Astrocyte of the cerebellum (primary cell): ENCODE measurements at regions not wholly inside any gene's neighbourhood (a gene's known extent, or its start where the extent isn't known, plus 50 kb on each side); places are given as distances from the start of the nearest gene placed in this dataset.

Source experiments
- DNase-seq: peaks from one replicate; pipeline ENCODE4 v3.0.0-alpha.2; 2011; ENCODE audit warnings: low read depth
- H3K4me3 ChIP-seq: 2 replicates; pipeline ENCODE4 v1.5.1; 2011; ENCODE audit warnings: mild to moderate bottlenecking, low read depth, low read length, moderate library complexity
- in situ Hi-C: cut with HindIII; loops from 2 replicates; pipeline ENCODE4 v1.10.0; 2017; ENCODE audit warnings: low sequenced_read_pairs
- TF ChIP-seq, protein P1 (sequence below): IDR thresholded peaks from 2 replicates; pipeline ENCODE4 v1.5.1; 2012; ENCODE audit warnings: low read length, low read depth, moderate library complexity, mild to moderate bottlenecking; ENCODE audit errors: missing control alignments

DNA sequence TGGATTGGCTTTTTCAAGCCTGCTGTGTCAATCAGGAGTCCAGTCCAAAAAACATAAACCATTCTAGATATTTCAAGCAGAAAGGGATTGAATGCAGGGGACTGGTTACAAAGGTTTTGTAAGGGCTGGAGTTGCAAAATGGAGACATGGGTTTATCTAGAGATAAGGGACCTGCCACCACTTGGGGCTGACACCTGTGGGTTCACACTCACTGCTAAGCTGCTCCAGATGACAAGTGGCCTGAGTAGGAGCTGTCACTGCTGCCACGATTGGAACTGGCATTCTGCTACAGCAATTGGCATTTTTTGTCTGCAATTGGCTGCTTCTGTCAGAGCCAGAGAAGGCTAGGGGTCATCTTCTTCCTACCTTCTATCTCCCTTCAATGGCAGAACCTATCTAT, 66.3 kb upstream of the ZFR start:
- H3K4me3 ChIP-seq, result no peak overlapping the region
- TF ChIP-seq, protein P1, sequence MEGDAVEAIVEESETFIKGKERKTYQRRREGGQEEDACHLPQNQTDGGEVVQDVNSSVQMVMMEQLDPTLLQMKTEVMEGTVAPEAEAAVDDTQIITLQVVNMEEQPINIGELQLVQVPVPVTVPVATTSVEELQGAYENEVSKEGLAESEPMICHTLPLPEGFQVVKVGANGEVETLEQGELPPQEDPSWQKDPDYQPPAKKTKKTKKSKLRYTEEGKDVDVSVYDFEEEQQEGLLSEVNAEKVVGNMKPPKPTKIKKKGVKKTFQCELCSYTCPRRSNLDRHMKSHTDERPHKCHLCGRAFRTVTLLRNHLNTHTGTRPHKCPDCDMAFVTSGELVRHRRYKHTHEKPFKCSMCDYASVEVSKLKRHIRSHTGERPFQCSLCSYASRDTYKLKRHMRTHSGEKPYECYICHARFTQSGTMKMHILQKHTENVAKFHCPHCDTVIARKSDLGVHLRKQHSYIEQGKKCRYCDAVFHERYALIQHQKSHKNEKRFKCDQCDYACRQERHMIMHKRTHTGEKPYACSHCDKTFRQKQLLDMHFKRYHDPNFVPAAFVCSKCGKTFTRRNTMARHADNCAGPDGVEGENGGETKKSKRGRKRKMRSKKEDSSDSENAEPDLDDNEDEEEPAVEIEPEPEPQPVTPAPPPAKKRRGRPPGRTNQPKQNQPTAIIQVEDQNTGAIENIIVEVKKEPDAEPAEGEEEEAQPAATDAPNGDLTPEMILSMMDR, result no peak
- in situ Hi-C loops, result no loop called here
- no peak for DNase-seq

DNA sequence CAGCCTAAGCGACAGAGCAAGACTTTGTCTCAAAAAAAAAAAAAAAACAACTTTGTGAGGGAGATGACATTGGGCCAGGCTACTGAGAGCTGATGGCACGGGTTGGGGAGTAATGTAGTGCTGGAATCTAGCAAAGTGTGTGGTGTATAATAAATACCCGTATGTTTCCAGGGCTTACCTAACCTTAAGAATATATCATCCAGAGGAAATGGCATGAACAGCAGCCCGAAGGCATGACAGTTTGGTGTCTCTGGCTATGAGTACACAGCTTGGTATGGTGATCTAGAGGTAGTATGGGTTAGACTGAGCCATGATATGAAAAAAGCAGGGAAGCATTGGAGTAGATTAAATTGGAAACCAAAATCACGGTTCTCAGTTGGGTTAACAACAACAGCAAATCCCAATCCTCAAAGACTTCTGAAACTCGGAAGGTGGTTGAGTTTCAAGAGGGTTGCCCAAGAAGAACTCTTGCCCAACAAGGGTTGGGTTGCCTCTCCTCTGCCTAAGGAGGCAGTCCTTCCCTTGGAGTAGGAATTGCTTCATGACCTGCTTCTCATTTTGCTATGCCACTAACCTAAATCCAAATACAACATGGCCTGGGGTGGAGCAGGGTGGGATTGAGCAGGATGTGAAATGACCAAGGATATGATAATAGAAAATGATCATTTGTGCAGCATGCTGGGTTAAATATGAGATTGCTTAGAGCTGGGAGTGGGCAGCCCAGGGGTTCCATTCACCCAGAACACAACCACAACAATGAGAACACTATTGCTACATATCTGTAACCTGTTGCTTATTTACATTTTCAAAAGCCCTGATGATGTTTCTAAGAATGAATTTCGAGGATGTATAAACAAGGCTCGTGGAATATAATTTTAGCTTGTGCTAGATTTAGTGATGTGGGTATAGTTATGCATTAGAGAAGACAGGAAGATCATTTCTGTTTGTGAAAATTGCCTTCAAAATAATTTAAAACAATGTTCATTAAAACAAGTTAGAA, 64.6 kb upstream of the ZFR start:
- in situ Hi-C loops, result no loop called here
- no peak for DNase-seq
- no peak overlapping the region for H3K4me3 ChIP-seq
- TF ChIP-seq, protein P1, result no peak

DNA sequence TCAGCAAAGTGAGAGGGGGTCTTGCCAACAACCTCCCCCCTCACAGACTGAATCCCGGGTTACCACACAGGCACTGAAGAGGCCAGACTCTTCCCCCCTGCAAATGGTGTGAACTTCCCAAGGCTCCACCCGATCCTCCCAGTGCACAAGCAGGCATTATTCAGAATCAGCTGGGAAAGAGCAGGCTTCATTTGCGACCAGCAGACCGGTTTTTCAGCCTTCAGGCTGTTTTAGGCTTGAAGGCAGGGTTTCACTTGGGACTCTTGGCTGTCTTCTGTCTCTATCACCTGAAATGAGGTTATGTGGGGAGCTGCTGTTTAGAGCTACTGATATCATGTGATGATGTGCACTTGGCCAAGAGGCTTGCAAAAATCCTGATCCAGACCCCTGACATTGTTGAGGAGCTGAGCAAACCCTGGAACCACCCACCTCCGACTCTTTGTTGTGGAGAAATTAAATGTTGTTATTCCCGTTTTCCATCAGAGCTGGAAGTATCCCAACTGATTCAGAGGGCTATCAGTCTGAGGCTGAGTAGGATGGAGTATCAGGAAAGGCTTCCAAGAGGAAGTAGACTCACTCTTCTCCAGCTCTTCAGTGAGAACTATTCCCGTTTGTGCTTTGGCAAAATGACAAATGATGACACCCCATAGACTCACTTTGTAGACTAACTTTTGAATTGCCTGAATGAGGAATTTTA, 63.3 kb upstream of the ZFR start:
- TF ChIP-seq, protein P1, result no peak
- H3K4me3 ChIP-seq, result no peak overlapping the region
- in situ Hi-C loops, result no loop called here
- no peak for DNase-seq

DNA sequence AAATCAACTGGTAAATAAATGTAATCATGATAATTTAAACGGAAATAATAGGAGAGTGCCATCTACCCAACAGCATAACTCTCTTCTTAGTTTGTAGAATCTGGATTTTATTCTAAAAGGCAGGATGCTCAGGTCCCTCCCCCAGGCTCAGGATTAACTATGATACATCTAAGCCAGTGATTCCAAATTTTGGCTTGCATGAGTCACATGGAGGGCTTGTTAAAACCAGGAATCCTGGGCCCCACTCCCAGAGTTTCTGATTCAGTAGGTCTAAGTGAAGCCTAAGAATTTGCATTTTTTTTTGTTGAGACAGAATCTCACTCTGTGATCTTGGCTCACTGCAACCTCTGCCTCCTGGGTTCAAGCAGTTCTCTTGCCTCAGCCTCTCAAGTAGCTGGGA, 62.3 kb upstream of the ZFR start:
- H3K4me3 ChIP-seq, result no peak overlapping the region
- in situ Hi-C loops, result no loop called here
- TF ChIP-seq, protein P1, result no peak
- peak; percentile 73 for DNase-seq

- DNase-seq, result no peak
Measured at GRCh38 chr5:32506201-32506661, 61.7 kb upstream of the ZFR start.

DNA sequence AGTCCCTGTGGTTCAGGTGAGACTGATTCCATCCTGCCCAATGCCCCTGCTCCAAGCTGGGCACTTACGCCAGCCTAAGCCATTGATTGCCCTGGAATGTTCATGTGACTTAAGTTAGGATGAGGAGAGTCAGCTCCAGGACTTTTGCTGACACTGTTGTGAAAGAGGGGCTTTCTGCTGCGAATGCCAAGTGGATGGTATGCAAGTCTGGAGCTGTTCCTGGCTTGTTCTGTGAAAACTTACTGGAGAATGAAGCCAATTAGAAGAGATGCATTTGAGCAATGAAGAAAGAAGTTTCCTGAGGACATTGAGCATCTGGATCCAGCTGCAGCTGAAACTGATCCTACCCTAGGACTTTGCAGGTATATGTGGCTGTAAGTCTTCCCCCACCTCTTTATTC, 61.2 kb upstream of the ZFR start:
- peak; percentile 26 for DNase-seq
- in situ Hi-C loops, result no loop called here
- peak overlapping the region; percentile 21 for H3K4me3 ChIP-seq
- TF ChIP-seq, protein P1, result no peak

More at GRCh38 chr5:32506201-32506661, 61.7 kb upstream of the ZFR start:
- H3K4me3 ChIP-seq, result peak overlapping the region; percentile 21
- TF ChIP-seq, protein P1, result no peak
- in situ Hi-C loops, result no loop called here
